Fibroblast of villous mesenchyme (primary cell): ENCODE measurements at regions not wholly inside any gene's neighbourhood (a gene's known extent, or its start where the extent isn't known, plus 50 kb on each side); places are given as distances from the start of the nearest gene placed in this dataset.
A peak's percentile ranks its signal among the peaks of the same experiment; 100 is the strongest.

ENCODE experiments used
- DNase-seq: peaks from one replicate; pipeline ENCODE4 v3.0.0-alpha.2; 2010; ENCODE audit warnings: low read depth
- H3K4me3 ChIP-seq: 2 replicates; pipeline ENCODE4 v1.5.1; 2011; ENCODE audit warnings: low read depth, mild to moderate bottlenecking, low read length
- TF ChIP-seq, protein P1 (sequence below): IDR thresholded peaks from 2 replicates; pipeline ENCODE4 v1.5.1; 2012; ENCODE audit warnings: low read depth, mild to moderate bottlenecking, low read length; ENCODE audit not compliant: insufficient read depth

DNA sequence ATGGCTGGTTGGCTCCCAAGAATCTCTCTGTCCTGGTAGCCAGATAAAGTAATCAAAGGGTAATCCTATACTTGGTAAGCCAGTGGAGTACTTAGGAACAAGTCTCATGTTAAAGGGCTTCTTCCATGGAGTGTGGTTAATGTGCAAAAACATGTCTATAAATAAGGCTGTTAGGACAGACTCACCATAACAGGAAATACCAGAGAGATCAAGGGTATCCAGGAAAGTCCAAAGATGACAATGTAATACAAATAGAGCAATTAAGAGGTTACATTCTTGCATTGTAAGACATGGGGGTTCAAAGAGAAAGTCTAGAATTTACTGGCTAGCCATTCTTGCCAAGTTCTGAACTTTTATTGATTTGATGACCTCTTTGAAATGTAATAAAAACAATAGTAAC, 61.9 kb upstream of the ZCCHC13 start:
- no peak overlapping the region for H3K4me3 ChIP-seq
- peak; percentile 74 for DNase-seq
- TF ChIP-seq, protein P1, sequence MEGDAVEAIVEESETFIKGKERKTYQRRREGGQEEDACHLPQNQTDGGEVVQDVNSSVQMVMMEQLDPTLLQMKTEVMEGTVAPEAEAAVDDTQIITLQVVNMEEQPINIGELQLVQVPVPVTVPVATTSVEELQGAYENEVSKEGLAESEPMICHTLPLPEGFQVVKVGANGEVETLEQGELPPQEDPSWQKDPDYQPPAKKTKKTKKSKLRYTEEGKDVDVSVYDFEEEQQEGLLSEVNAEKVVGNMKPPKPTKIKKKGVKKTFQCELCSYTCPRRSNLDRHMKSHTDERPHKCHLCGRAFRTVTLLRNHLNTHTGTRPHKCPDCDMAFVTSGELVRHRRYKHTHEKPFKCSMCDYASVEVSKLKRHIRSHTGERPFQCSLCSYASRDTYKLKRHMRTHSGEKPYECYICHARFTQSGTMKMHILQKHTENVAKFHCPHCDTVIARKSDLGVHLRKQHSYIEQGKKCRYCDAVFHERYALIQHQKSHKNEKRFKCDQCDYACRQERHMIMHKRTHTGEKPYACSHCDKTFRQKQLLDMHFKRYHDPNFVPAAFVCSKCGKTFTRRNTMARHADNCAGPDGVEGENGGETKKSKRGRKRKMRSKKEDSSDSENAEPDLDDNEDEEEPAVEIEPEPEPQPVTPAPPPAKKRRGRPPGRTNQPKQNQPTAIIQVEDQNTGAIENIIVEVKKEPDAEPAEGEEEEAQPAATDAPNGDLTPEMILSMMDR, result no peak

DNA sequence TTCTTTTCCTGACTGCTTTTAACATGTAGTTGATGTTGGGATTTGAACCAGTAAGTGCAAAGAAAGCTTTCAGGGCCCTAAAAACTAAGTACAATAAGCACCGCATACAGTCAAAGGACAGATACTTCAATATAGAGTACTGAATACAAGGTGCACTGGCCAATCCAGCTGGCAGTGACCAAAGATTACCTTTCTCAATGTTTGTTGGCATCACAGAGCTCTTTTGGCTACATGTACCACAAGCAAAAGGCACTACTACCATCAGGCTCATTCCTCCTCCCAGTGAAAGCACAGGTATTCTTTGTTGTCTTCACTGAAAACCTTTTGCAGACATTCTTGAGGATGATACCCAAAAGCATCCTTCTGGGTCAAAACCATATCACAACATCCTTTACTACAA, 65.2 kb upstream of the ZCCHC13 start:
- H3K4me3 ChIP-seq, result no peak overlapping the region
- TF ChIP-seq, protein P1, result no peak
- DNase-seq, result no peak

DNA sequence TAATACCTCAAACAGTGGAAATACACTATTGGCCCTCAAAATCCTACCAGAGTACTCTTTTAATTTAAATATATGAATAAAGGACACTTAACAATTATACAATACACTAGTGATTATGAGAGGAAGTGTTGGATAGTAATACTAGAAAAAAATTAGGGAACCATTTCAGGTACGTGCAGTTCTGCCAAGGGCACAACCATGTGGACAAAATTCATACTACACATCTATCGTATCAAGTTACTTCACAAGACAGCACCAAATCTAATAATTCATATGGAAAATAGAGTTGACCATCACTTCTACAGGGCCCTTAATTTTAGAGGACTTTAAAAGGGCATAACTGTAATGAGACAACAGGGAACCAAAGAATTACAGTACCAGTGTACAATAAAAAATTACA, 69.2 kb upstream of the ZCCHC13 start:
- H3K4me3 ChIP-seq, result no peak overlapping the region
- DNase-seq, result no peak
- TF ChIP-seq, protein P1, result peak; percentile 2

DNA sequence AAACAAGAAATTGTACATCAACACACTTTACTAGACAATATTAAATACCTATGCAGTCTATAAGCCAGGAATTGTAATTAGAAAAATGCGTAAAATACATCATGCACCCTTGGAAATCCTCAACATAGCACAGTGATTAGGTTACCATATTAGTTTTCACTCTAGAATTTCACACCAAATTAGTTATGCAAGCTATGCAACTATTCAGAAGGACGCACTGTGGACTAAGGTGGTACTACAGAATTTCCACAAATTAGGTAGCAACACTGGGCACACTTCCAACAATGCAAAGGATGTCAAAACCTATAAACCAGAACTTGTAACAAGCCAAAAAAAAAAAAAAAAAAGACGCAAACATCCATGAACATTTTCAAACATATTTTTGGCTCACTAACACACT, 71.1 kb upstream of the ZCCHC13 start:
- TF ChIP-seq, protein P1, result no peak
- no peak overlapping the region for H3K4me3 ChIP-seq
- DNase-seq, result peak; percentile 17

DNA sequence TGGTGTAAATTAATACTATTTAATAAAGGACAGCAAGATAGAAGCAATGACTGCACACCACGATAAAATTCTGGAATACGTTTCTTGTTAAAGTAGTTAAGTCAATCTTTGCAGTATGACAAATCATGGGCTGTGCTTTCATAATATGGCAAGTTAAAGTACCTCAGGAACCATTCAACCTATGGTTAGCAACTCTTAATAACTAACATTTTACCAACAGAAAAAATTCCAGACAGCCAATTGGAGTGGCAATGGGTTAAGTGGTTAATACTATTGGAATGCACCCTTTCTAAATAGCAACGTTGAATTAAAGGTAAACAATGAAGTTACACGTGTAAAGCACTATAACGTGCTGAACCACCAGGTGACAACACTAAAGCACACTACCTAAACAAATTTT, 72.4 kb upstream of the ZCCHC13 start:
- H3K4me3 ChIP-seq, result no peak overlapping the region
- DNase-seq, result no peak
- TF ChIP-seq, protein P1, result no peak

DNA sequence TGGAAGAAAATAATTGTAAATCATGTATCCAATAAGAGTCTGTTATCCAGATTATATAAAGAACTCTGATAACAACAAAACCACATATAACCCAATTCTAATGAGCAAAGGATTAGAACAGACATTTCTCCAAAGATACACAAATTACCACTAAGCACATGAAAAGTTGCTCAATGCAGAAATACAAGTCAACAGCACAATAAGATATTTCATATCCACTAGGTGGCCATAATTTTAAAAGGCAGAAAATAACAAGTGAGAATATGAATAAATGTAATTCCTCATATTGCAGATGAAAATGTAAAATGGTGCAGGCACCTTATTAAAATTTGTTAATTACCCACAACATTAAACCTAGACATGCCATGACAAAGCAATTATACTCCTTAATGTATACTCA, 73.9 kb upstream of the ZCCHC13 start:
- H3K4me3 ChIP-seq, result no peak overlapping the region
- peak; percentile 20 for DNase-seq
- TF ChIP-seq, protein P1, result no peak

DNA sequence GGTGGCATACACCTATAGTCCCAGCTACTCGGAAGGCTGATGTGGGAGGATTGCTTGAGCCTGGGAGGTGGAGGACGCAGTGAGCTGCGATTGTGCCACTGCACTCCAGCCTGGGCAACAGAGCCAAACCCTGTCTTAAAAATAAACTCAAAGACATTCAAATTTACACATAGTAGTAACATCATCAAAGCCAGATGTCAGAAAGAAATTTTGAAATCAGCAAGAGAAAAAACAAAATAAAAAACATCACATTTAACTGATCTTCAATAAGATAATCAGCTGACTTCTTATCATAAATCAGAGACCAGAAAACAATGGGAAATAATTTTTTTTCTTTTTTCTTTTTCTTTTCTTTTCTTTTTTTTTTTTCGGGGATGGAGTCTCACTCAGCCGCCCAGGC, 78.9 kb upstream of the ZCCHC13 start:
- TF ChIP-seq, protein P1, result no peak
- H3K4me3 ChIP-seq, result no peak overlapping the region
- no peak for DNase-seq
